H7 (cell line): ENCODE measurements at regions not wholly inside any gene's neighbourhood (a gene's known extent, or its start where the extent isn't known, plus 50 kb on each side); places are given as distances from the start of the nearest gene placed in this dataset.
A peak's percentile ranks its signal among the peaks of the same experiment; 100 is the strongest.

ENCODE experiments used
- DNase-seq: peaks from one replicate; pipeline ENCODE4 v3.0.0; 2012
- H3K27me3 ChIP-seq: 2 replicates; pipeline ENCODE4 v1.6.0; 2011; ENCODE audit warnings: mild to moderate bottlenecking, low read length; ENCODE audit not compliant: control insufficient read depth, insufficient read depth
- H3K36me3 ChIP-seq: replicated peaks from 2 replicates; pipeline ENCODE4 v1.5.1; 2011; ENCODE audit warnings: low read length; ENCODE audit not compliant: control insufficient read depth, insufficient read depth
- H3K4me3 ChIP-seq: 2 replicates; pipeline ENCODE4 v1.5.1; 2011; ENCODE audit warnings: low read depth, mild to moderate bottlenecking, control low read depth, low read length, moderate library complexity; ENCODE audit not compliant: insufficient read depth

DNA sequence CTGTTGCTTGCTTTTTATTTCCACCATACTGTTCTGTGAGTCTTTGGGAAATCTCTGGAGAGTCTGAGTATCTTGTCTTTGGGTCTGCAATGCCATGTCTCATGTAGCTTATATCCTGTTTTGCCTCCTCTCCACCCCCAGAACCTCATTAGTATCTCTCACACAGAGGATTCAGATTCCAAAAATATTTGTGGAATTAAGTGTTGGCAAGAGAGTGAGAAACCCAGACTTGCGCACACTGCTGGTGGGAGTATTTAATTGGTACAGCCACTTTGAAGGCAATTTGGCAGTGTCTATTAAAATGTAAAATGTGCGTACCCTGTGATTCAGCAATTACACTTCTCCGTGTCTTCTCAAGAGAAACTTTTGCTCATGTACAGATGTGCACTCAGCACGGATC, 68.6 kb downstream of the ZNF621 start:
- no peak overlapping the region for H3K4me3 ChIP-seq
- no peak for DNase-seq
- no peaks in the 10 kb centered on the region for H3K36me3 ChIP-seq
- no peaks in the 10 kb centered on the region for H3K27me3 ChIP-seq

DNA sequence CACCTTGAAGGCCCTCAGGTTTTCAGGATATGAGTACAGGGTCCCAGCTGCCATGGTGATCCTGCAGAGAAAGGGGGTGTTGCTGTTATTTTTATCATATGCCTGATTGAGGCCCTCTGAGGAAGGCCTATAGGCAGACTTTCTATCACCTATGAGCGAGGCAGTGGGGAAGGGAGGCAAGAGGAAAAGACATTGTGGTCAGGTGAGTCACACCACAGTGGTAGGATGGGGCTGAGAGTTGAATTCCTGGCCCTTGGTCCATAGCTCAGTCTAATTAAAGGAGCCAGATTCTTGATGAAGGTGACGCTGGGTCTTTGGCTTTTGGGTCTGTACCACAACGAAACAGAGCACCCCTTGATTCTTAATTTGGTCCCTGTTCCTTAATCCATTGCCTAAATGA, 72.7 kb downstream of the ZNF621 start:
- H3K27me3 ChIP-seq, result no peaks in the 10 kb centered on the region
- H3K4me3 ChIP-seq, result no peak overlapping the region
- DNase-seq, result no peak
- no peaks in the 10 kb centered on the region for H3K36me3 ChIP-seq

DNA sequence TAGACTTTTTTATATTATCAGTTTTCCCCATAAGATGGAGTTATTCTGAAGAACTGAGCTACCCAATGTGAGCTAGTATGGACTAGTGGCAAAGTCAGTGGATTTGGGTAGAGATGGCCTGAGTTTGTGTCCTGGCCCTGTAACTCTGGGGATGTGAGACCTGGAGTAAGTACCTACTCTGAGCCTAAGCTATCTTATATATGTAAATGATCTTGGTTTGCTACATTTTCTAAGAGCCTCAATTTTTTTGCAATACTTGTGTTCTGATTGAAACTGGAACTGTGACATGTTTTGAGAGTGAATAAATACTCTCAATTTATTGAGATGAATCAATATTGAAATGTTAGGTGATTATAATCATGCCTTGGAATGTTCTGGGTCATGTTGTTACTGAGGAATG, 73.6 kb downstream of the ZNF621 start:
- Histone ChIP-seq H3K27me3 (no peaks in the 10 kb centered on the region), H3K4me3 (no peak overlapping the region), H3K36me3 (no peaks in the 10 kb centered on the region)
- no peak for DNase-seq

DNA sequence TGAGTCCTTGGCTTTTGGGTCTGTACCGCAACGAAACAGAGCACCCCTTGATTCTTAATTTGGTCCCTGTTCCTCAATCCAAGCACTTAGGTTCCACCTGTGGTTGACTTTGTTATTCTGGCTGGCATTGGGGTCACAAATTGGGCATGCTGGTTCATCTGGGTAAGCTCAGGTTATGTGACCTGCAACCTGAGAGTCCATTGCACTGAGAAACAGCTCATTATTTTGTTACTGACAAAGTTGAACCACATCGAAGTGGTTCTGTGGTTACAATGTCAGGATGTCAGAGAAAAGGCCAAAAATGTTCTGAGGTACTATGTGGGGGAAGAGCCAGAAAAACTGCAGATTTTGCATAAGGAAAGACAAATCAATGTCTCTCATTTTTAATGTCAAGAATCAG, 74.2 kb downstream of the ZNF621 start:
- no peak for DNase-seq
- Histone ChIP-seq H3K4me3 (no peak overlapping the region), H3K36me3 (no peaks in the 10 kb centered on the region), H3K27me3 (no peaks in the 10 kb centered on the region)

- Histone ChIP-seq H3K4me3 (no peak overlapping the region), H3K27me3 (no peaks in the 10 kb centered on the region), H3K36me3 (no peaks in the 10 kb centered on the region)
- DNase-seq, result no peak
Observed at GRCh38 chr3:40602778-40603385, 78.1 kb downstream of the ZNF621 start.

DNA sequence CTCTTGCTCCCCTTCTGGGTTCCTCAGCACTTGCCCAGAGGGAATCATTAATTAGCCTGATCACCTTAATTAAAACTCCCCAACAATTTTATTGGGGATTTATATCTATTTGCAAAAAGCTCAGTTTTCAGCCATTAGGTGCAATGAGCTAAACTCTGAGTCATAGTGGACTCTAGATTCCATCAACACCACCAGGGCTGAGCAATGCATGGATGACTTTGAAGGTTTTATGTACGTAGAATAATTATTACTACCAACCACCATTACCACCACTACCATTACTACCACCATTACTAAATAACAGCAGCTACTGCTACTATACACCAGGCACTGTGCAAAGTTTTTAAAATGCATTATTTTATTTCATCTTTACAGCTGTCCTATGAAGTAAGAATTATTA, 81.2 kb downstream of the ZNF621 start:
- no peak overlapping the region for H3K4me3 ChIP-seq

DNA sequence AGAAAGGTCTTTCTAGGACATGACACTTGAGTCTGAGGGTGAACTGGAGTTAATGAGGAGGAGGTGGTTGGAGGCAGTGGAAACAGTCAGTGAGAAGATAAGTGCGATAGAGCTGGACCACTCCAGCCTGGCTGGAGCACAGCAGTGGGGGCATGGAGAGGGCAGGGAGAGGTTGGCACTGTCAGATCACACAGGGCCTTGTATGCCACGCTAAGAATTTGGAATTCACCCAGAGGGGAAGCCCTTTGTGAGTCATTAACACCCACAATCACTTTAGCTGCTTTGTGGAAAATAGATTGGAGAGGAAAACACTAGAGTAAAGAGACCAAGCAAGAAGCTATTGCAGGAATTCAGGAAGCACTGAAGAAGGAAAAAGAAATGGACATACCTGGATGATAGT, 83.3 kb downstream of the ZNF621 start:
- H3K36me3 ChIP-seq, result no peaks in the 10 kb centered on the region
- H3K27me3 ChIP-seq, result no peaks in the 10 kb centered on the region
- DNase-seq, result no peak
- no peak overlapping the region for H3K4me3 ChIP-seq

More for the DNA sequence above, 81.2 kb downstream of the ZNF621 start:
- no peaks in the 10 kb centered on the region for H3K36me3 ChIP-seq
- DNase-seq, result no peak
- H3K27me3 ChIP-seq, result no peaks in the 10 kb centered on the region

- H3K36me3 ChIP-seq, result no peaks in the 10 kb centered on the region
- DNase-seq, result no peak
- H3K4me3 ChIP-seq, result no peak overlapping the region
- H3K27me3 ChIP-seq, result no peaks in the 10 kb centered on the region
Observed at GRCh38 chr3:40613306-40613705, 88.5 kb downstream of the ZNF621 start.

DNA sequence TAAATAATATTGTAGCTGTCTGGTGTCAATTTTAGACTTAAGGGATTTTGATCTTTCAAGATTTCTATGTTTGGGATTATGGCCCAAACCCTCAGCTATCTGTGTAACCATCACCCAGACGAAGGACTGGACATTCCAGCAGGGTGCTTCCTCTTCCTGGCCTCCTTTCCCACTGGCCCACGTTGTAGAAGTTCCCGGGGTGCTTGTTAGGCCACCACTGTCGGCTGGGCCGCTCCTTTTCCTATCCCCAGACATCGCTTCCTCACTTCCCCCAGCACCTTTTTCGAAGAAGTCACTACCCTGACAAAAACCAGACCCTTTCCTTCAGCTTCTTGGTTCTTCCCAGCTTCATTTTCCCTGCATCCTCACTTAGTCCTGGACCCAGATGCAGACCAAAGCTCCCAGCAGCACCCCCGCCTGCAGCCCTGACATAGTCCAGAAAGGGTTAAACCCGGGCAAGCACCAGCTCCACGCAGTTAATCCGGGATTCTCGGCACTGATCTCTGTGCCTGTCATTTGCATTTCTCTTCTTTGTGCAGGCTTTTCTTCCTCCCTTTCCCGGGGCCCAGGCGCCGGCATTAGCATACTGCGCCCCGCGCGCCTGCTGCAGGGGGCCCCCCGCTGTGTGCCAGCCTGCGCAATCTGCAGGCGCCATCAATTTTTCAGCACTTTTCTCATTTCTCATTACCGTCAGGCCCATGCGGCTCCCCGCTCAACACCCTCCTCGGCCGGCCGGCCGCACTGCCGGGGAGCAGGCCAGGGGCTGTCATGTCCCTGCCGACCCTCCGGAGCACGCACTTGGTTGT, 90.6 kb downstream of the ZNF621 start:
- no peaks in the 10 kb centered on the region for H3K27me3 ChIP-seq
- no peaks in the 10 kb centered on the region for H3K36me3 ChIP-seq
- DNase-seq, result peak; percentile 83
- H3K4me3 ChIP-seq, result peak overlapping the region; percentile 26; the same call in 1 of the 2 replicates

DNA sequence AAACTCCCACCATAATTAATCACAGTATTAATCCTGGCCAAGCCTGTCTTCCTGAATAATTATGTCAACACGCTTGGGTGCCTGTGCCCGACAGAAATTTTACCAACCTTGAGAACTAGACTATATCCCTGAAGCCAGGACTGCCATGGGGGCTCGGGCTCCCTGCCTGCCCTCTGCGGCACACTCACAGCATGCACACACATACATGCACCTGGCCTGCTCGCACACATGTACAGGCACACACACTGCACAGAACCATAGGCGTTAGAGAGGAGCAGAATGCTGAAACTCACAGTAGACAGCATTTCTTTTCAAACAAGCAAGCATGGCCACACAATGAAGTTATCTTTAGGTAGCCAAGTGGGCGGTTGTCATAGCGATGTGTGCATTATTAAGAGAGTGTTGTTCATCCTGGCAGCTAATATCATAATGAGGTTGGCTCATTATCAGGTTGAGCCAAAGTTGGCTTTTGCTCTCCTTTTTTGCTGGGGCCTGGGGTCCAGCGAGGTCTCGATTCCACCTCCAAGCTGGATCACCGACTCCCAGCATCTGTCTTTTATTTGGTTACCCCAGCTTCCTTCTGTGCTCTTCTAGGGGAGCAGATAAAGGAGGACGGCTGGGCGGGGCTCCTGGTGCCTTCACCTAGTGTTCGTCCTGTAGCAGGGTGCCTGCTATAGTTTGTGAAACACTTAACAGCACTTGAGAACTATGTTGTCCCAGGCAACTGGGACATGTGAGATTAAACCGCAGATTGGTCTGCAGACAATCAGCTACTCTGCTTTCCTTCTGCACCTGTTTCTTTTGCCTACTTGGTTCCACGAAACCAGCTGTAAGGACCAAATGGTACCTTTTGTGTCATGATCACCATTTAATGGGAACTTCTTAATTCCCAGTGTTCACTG, 91.4 kb downstream of the ZNF621 start:
- peak overlapping the region; percentile 26; the same call in 1 of the 2 replicates for H3K4me3 ChIP-seq
- H3K27me3 ChIP-seq, result no peaks in the 10 kb centered on the region
- DNase-seq, result peak; percentile 25
- no peaks in the 10 kb centered on the region for H3K36me3 ChIP-seq

GRCh38 chr3:40617084-40617483, 92.3 kb downstream of the ZNF621 start:
- Histone ChIP-seq H3K36me3 (no peaks in the 10 kb centered on the region), H3K4me3 (no peak overlapping the region), H3K27me3 (no peaks in the 10 kb centered on the region)
- DNase-seq, result no peak

- Histone ChIP-seq H3K27me3 (no peaks in the 10 kb centered on the region), H3K36me3 (no peaks in the 10 kb centered on the region), H3K4me3 (no peak overlapping the region)
- no peak for DNase-seq
Observed at GRCh38 chr3:40618158-40618557, 93.4 kb downstream of the ZNF621 start.

DNA sequence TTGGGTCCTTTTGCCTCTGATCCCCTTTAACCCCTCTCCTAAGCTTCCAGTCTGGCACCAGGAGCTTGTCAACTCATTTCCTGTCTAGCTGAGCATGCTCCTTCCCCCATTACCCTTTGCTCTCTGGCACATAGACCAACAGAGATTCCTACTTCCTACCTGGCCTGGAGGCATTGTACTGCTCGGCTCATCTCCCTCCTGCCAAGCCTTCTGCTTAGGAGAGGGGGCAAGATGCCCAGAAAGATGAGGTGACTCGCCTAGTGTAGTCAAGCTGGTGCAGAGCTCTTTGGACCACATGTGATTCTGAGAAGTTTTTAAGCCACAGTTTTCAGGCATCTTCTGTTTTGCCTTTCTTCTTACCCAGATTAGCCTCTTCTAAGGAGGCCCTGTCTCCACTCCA, 95.4 kb downstream of the ZNF621 start:
- no peak for DNase-seq
- Histone ChIP-seq H3K36me3 (no peaks in the 10 kb centered on the region), H3K4me3 (no peak overlapping the region), H3K27me3 (no peaks in the 10 kb centered on the region)

DNA sequence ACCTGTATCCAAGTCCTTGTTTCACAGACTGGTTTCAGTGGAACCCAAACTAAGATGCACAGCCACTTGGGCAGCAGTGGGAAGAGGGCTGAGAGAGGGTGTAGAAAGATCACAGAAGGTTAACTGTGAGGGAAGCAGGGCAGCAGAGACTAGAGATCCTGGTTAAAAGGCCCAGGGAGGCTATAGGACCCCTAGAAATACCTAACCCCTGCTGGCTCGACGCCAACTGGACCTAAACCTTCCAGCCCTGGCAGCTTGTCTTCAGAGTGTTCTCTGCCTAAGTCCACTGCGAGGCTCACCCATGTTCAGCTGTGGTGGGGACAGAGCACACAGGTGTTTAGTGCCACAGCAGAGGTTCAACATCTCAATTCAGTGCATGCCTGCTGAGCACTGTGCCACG, 96.5 kb downstream of the ZNF621 start:
- no peaks in the 10 kb centered on the region for H3K36me3 ChIP-seq
- H3K27me3 ChIP-seq, result no peaks in the 10 kb centered on the region
- H3K4me3 ChIP-seq, result no peak overlapping the region
- no peak for DNase-seq

- no peaks in the 10 kb centered on the region for H3K27me3 ChIP-seq
- no peak for DNase-seq
- H3K36me3 ChIP-seq, result no peaks in the 10 kb centered on the region
- H3K4me3 ChIP-seq, result no peak overlapping the region
Observed at GRCh38 chr3:40623567-40623966, 98.8 kb downstream of the ZNF621 start.
